GM23338 (cell line): ENCODE measurements at regions not wholly inside any gene's neighbourhood (a gene's known extent, or its start where the extent isn't known, plus 50 kb on each side); places are given as distances from the start of the nearest gene placed in this dataset.
"Not testable (repeated sequence)": the region's sequence is repeated elsewhere in the genome, so short reads cannot be mapped to it uniquely, and the experiment has no call there.

Experiments used
- CTCF ChIP-seq, 2 experiments: fragments of 200-600 bp in 1 of 2; sonication (generic) in 1 of 2; conservative IDR thresholded peaks; 2 replicates each; pipeline versions ENCODE4 v1.5.1 to v1.6.1; 2016 to 2017; ENCODE audit warnings: antibody characterized with exemption in 2 of 2, low read depth in 2 of 2, mild to moderate bottlenecking in 2 of 2, moderate library complexity in 1 of 2
- EZH2 ChIP-seq: fragments of 200-600 bp; sonication (generic); IDR thresholded peaks from one replicate; pipeline ENCODE4 v1.8.0; 2017; ENCODE audit warnings: antibody characterized with exemption, mild to moderate bottlenecking, low read depth; ENCODE audit not compliant: unreplicated experiment

GRCh38 chr12:131414155-131414922 is 296.6 kb upstream of the SFSWAP start:
- not testable (repeated sequence) for TF ChIP-seq EZH2; CTCF (conservative IDR thresholded peaks at IDR 0.05; ENCODE audit: low read depth in 2 of 2)
